ENCODE measurements at regions not wholly inside any gene's neighbourhood (a gene's known extent, or its start where the extent isn't known, plus 50 kb on each side); places are given as distances from the start of the nearest gene placed in this dataset.

DNA sequence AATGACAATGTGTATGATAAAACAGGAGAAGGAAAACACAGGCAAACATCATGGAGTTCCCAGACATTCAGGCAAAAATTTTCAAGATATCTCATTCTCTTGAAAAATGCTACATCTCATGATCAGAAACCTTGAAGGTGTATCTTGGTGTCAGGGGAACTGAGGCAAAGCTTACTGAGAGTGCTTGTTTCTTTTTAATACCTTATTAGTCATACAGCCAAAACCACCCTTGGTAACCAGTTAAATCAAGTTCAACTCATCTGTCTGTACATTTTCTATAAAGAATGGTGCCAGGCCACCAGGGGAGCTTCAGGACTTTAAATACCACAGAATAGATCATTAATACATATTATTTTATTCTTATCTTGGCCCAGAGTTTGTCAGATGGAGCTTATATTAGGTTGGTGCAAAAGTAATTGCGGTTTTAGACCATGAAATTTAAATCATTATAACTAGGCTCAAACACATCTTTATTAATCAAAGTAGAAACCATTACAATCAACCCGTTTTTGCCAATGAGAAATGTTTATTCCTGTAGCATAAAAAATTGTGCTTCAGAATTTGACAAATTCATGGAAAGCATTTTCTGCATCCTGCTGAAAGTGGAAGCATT lies 1036.0 kb downstream of the AMY1C start:
- Histone ChIP-seq H4K8ac (replicated peaks; ENCODE audit: insufficient read length, low read depth, low read length) (no peak overlapping the region), H2BK15ac (ENCODE audit: low read depth, low read length) (no peak overlapping the region), H3K23me2 (ENCODE audit: insufficient read length, low read depth, low read length, poor library complexity, severe bottlenecking) (no peaks in the 10 kb centered on the region), H3K9ac (ENCODE audit: extremely low read depth, insufficient read length, low read length) (no peak overlapping the region), H3K79me2 (ENCODE audit: insufficient read depth, low read length) (no peaks in the 10 kb centered on the region), H2BK12ac (ENCODE audit: insufficient read length, low read depth, low read length) (no peak overlapping the region), H2BK120ac (ENCODE audit: low read depth, low read length, poor library complexity, severe bottlenecking) (no peak overlapping the region), H3K4me1 (ENCODE audit: insufficient read depth, low read length) (no peaks in the 10 kb centered on the region), H4K91ac (ENCODE audit: insufficient read length, low read depth, low read length) (no peak overlapping the region), H3K9me3 (ENCODE audit: control insufficient read depth, low read depth, low read length) (no peaks in the 10 kb centered on the region), H3K18ac (ENCODE audit: insufficient read length, low read depth, low read length) (no peak overlapping the region), H2AK5ac (ENCODE audit: insufficient read length, low read length) (no peak overlapping the region), H3K14ac (ENCODE audit: insufficient read depth, low read length) (no peak overlapping the region), H3T11ph (ENCODE audit: low read length) (no peak overlapping the region), H2BK20ac (ENCODE audit: low read depth, low read length, poor library complexity, severe bottlenecking) (no peak overlapping the region), H2BK5ac (ENCODE audit: insufficient read length, low read length) (no peak overlapping the region), H2AFZ (ENCODE audit: low read length) (no peak overlapping the region), H3K27ac (ENCODE audit: insufficient read length, low read depth, low read length) (no peak overlapping the region), H4K20me1 (ENCODE audit: control insufficient read depth, insufficient read depth, insufficient read length) (no peaks in the 10 kb centered on the region), H3K79me1 (ENCODE audit: insufficient read depth, low read depth, low read length, poor library complexity, severe bottlenecking) (no peaks in the 10 kb centered on the region), H3K27me3 (ENCODE audit: insufficient read depth, low read length) (no peaks in the 10 kb centered on the region), H3K23ac (ENCODE audit: insufficient read length, low read depth, low read length) (no peak overlapping the region), H3K56ac (ENCODE audit: insufficient read length, low read depth, low read length) (no peak overlapping the region), H3K4me2 (ENCODE audit: insufficient read depth, insufficient read length, low read length) (no peak overlapping the region), H4K5ac (ENCODE audit: insufficient read length, low read depth, low read length) (no peak overlapping the region), H3K4ac (ENCODE audit: low read depth, low read length) (no peak overlapping the region)
- Mint-ChIP-seq H3K4me3 (no peak overlapping the region), H3K27me3 (ENCODE audit: low read depth) (no peaks in the 10 kb centered on the region), H3K4me1 (no peaks in the 10 kb centered on the region), H3K9me3 (peaks cover 0 to 7% of the 10 kb centered on the region in 2 experiments; a peak in 2 of 5 replicates), H3K36me3 (ENCODE audit: insufficient read depth in 1 of 3, low read depth in 3 of 3) (0 out of 7 replicates have a peak, but pooled peaks cover 0 to 4% (median 0%) of the 10 kb centered on the region in 3 experiments), H3K27ac (no peak overlapping the region)
- WGBS (ENCODE audit: extremely low coverage, insufficient read length, low lambda C conversion rate), result no CpG with 5 or more reads among the region's 2 CpGs
- TF ChIP-seq, protein P1, sequence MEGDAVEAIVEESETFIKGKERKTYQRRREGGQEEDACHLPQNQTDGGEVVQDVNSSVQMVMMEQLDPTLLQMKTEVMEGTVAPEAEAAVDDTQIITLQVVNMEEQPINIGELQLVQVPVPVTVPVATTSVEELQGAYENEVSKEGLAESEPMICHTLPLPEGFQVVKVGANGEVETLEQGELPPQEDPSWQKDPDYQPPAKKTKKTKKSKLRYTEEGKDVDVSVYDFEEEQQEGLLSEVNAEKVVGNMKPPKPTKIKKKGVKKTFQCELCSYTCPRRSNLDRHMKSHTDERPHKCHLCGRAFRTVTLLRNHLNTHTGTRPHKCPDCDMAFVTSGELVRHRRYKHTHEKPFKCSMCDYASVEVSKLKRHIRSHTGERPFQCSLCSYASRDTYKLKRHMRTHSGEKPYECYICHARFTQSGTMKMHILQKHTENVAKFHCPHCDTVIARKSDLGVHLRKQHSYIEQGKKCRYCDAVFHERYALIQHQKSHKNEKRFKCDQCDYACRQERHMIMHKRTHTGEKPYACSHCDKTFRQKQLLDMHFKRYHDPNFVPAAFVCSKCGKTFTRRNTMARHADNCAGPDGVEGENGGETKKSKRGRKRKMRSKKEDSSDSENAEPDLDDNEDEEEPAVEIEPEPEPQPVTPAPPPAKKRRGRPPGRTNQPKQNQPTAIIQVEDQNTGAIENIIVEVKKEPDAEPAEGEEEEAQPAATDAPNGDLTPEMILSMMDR (conservative IDR thresholded peaks at IDR 0.05), result no peak
- DNase-seq, result no peak

Data from H9 (cell line).